LNCaP clone FGC (cell line): ENCODE measurements at regions not wholly inside any gene's neighbourhood (a gene's known extent, or its start where the extent isn't known, plus 50 kb on each side); places are given as distances from the start of the nearest gene placed in this dataset.
"Not testable (repeated sequence)": the region's sequence is repeated elsewhere in the genome, so short reads cannot be mapped to it uniquely, and the experiment has no call there.

Experiments
- DNase-seq: peaks from one replicate; pipeline ENCODE4 v3.0.0-alpha.2; 2011; ENCODE audit warnings: low read depth
- H3K4me3 ChIP-seq: 2 replicates; pipeline ENCODE4 v1.5.1; 2011; ENCODE audit warnings: mild to moderate bottlenecking, low read depth, low read length, control low read depth
- TF ChIP-seq, protein P1 (sequence below): IDR thresholded peaks from 2 replicates; pipeline ENCODE4 v1.5.1; 2012; ENCODE audit warnings: mild to moderate bottlenecking; ENCODE audit not compliant: control insufficient read depth, insufficient read depth; ENCODE audit errors: extremely low read depth

DNA sequence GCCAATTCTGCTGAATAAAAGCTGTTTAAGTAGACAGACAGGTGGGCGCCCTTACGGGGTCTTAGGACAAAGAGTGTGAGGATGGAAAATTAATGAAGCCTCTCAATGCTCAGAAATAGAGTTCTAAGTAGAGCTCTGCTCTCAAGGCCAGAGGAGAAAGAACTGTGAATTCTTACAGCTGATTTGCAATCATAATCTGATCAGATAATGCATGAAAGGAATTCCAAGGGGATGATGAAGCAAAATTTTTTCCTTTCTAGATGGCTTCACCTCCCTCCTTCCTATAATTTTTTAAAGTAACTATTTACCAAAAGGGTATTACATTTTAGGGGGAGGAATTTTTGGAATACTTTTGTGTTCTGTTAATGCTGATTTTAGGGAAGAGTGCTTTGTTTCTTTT is 308.1 kb upstream of the HS3ST5 start:
- DNase-seq: no peak
- H3K4me3 ChIP-seq: no peak overlapping the region
- TF ChIP-seq, protein P1, sequence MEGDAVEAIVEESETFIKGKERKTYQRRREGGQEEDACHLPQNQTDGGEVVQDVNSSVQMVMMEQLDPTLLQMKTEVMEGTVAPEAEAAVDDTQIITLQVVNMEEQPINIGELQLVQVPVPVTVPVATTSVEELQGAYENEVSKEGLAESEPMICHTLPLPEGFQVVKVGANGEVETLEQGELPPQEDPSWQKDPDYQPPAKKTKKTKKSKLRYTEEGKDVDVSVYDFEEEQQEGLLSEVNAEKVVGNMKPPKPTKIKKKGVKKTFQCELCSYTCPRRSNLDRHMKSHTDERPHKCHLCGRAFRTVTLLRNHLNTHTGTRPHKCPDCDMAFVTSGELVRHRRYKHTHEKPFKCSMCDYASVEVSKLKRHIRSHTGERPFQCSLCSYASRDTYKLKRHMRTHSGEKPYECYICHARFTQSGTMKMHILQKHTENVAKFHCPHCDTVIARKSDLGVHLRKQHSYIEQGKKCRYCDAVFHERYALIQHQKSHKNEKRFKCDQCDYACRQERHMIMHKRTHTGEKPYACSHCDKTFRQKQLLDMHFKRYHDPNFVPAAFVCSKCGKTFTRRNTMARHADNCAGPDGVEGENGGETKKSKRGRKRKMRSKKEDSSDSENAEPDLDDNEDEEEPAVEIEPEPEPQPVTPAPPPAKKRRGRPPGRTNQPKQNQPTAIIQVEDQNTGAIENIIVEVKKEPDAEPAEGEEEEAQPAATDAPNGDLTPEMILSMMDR: no peak

DNA sequence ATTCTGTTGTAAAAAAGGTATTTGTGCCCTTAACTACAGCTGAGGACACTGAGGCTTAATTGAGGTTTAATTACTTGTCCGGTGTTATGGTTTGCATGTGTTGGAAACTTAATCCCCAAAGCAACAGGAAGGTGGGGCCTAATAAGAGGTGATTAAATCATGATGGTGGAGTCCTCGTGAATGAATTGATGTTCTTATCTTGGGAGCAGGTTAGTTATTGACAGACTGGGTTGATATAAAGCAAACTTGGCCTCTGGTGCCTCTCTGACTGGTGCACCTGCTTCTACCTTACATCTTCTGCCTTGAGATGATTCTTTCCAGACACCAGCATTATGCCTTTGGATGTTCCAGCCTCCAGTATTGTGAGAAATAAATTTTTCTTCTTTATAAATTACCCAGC is 306.5 kb upstream of the HS3ST5 start:
- no peak for DNase-seq
- no peak overlapping the region for H3K4me3 ChIP-seq
- TF ChIP-seq, protein P1: no peak

DNA sequence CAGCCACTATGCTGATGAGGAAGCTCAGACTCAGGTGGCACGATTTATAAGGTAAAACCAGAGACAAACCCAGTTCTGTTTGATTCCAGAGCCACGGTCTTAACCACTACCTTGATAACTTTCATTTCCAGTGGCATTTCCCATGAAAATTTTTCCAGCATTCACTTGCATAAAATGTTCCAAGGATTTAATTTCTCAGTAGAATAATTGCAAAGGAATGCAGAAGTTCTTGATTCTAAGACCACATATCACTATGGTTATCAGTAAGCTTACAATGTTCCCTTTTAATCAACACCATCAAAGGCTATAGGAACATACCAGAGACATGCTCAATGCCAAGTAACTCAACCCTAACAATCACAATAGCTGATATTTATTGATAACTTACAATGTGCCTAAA is 306.0 kb upstream of the HS3ST5 start:
- TF ChIP-seq, protein P1: no peak
- H3K4me3 ChIP-seq: no peak overlapping the region
- DNase-seq: no peak

DNA sequence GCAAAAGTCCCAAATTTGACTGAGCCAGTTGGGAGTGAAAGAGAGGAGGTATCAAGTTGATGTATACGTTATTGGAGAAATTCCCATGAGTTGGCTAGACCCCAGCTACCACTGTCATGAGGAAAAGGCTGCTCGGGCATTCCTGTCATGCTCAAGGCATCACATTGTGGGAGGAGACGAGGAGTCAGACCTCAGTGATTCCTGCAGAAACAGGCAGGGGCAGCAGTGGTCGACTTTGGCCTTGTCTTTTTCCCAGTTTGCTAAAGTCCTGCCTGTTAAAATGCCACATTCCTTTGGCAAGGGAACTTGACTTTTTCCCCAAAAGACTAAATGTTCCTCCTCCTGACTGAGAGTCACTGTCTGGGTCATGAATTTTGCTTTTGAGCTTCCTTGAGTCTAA is 295.5 kb upstream of the HS3ST5 start:
- DNase-seq: no peak
- TF ChIP-seq, protein P1: no peak
- H3K4me3 ChIP-seq: no peak overlapping the region

DNA sequence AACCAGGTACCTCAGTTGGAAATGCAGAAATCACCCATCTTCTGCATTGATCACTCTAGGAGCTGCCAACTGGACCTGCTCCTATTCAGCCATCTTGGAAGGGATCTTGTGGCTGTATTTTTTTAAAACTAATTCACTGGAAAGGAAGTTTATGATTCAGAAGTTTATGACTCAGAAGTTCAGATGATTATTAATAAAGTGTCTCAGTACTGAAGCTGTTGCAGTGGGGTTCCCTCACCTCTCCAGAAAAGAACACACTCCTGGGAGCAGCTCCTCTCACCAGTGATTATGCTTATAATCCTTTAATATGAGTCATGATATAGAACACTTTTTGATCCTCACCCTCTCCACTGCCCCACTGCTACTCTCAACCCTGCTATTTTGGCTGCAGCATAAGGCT is 291.2 kb upstream of the HS3ST5 start:
- TF ChIP-seq, protein P1: no peak
- H3K4me3 ChIP-seq: no peak overlapping the region
- DNase-seq: no peak

DNA sequence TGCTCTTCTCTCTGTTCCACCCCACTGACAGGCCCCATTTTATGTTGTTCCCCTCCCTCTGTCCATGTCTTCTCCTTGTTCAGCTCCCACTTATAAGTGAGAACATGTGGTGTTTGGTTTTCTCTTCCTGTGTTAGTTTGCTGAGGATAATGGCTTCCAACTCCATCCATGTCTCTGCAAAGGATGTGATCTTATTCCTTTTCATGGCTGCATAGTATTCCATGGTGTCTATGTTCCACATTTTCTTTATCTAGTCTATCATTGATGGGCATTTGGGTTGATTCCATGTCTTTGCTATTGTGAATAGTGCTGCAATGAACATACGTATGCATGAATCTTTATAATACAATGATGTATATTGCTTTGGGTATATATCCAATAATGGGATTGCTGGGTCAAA is 283.4 kb upstream of the HS3ST5 start:
- not testable (repeated sequence) for H3K4me3 ChIP-seq, DNase-seq

DNA sequence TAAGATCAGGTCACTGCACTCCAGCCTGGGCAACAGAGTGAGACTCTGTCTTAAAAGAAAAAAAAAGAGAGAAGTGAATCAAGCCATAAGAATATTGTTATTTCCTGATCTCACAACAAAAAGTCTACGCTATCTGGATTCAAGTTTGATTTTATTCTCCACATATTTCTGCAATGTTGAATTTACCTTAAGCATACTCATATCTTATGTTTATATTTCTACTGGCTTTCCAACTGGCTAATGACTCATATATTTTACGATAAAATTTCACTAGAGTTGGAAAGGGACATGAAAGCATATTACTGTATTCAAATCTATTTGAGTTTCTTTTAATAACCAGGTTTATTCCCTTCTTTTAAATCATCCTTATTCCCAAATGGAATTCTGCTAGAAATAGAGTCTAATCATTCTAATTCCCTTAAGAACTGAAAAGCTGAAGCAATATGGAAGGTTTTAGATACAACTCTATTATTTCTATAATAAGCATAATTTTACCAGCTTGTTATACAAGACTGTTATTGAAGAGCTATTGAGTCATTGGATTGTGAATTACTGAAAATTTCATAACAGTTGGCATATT is 276.9 kb upstream of the HS3ST5 start:
- no peak for DNase-seq
- TF ChIP-seq, protein P1: no peak
- no peak overlapping the region for H3K4me3 ChIP-seq
